ENCODE measurements at regions not wholly inside any gene's neighbourhood (a gene's known extent, or its start where the extent isn't known, plus 50 kb on each side); places are given as distances from the start of the nearest gene placed in this dataset.

DNA sequence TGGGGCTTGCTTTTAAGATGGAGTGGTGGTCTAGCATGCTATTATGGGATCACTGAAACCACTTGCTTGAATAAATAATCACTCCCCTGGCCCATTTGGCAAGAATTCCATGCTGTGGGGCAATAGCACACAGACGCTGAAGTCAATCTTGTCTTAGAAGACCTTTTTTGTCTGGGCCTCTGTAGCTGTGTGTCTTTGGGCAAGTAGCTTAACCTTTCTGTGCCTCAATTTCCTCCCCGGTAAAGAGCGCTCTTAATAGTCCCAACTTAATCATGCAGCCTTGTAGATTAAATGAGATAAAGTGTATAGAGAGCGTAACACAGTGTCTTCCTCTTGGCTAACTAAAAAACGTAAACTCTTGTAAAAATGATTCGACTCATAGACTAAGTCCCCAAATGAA lies 125.4 kb upstream of the IGSF21 start:
- Mint-ChIP-seq H3K4me1 (ENCODE audit: low read depth in 2 of 2) (no peaks in the 10 kb centered on the region), H3K27me3 (peaks cover 11 to 16% of the 10 kb centered on the region in 2 donors), H3K9me3 (no peaks in the 10 kb centered on the region), H3K4me3 (no peak overlapping the region), H3K36me3 (no peaks in the 10 kb centered on the region), H3K27ac (no peak overlapping the region)
- DNase-seq (ENCODE audit: low spot score) (no peak), ATAC-seq (no peak)

DNA sequence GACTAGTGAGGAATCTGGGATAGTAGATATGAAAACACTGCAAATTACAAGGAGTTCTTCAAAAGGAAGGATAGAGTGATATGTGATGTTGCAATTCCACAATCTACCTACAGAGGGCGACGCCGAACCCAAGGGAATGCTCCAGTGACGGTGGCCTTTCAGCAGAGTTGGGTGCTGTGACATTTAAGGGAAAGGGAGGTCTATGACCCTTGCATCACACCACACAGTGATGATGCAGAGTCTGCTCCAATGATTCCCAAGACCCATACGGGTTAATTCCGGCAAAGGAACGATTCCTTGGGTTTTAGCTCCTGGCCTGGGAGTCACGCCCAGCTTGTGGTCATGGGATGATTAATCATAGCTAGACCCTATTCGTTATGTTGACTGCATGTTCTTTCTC lies 123.0 kb upstream of the IGSF21 start:
- no peaks in the 10 kb centered on the region for H3K9me3 Mint-ChIP-seq

DNA sequence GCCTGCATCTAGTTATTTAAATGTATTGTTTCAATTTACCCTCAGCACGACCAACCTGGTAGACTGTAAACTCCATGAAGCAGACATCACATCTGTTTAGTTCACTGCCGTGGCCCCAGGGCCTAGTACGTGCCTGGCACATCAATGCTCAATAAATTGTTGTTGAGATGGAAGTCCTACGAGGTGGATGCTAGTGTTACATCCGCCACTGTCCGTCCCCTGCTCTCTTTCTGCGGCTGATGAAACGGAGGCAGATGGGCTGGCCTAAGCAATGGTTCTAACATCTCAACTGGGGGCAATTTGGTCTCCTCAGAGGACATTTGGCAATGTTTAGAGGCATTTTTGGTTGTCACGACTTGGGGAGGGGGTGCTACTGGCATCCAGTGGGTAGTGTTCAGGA lies 121.4 kb upstream of the IGSF21 start:
- DNase-seq (ENCODE audit: low spot score) = no peak
- Mint-ChIP-seq H3K27ac (no peak overlapping the region), H3K27me3 (peaks cover 6 to 16% of the 10 kb centered on the region in 2 donors), H3K36me3 (no peaks in the 10 kb centered on the region), H3K9me3 (no peaks in the 10 kb centered on the region), H3K4me3 (no peak overlapping the region), H3K4me1 (ENCODE audit: low read depth in 2 of 2) (no peaks in the 10 kb centered on the region)
- ATAC-seq = no peak

More for the DNA sequence above, 123.0 kb upstream of the IGSF21 start:
- Mint-ChIP-seq H3K27me3 (peaks cover 13 to 16% of the 10 kb centered on the region in 2 donors), H3K36me3 (no peaks in the 10 kb centered on the region), H3K27ac (no peak overlapping the region), H3K4me1 (ENCODE audit: low read depth in 2 of 2) (no peaks in the 10 kb centered on the region), H3K4me3 (no peak overlapping the region)
- no peak for DNase-seq (ENCODE audit: low spot score)
- ATAC-seq = no peak

DNA sequence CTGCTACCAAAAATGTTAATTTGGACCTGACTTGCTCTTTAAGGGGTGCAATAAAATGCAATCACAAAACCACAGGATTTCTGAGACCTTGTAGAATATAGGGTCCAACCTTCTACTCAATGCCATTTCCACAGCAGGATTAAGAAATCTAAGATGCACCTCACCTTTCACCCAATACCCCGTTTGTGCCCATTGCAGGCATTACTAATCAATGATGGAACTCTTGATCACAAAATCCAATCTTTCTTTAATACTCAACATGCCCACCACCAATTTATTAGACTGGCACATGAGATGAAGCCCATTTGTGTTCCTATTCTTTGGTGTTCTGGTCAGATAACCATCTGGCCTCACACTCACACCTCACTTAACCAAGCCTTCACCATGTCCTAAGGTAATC lies 117.2 kb upstream of the IGSF21 start:
- ATAC-seq (no peak), DNase-seq (ENCODE audit: low spot score) (no peak)
- Mint-ChIP-seq H3K27me3 (peaks cover 6 to 12% of the 10 kb centered on the region in 2 donors), H3K9me3 (no peaks in the 10 kb centered on the region), H3K36me3 (no peaks in the 10 kb centered on the region), H3K4me3 (no peak overlapping the region), H3K4me1 (ENCODE audit: low read depth in 2 of 2) (no peaks in the 10 kb centered on the region), H3K27ac (no peak overlapping the region)

DNA sequence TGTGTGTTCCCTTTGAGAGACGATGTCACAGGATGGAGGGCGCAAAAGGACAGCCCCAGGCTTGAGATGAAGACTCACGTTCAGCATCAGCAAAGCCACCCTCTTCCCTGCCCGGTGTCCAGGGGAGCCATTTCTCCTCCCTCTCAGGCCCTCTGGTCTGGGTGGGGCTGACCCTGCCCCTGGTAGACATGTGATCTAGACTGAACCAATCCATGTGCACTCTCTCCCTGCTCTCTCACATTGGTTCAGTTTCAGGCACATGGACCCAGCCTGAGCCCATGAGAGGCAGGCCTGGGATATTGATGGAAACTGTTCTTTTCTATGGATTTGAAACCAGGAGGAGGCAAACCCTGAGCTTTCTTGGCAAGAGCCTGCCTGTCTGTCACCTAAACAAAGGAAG lies 115.6 kb upstream of the IGSF21 start:
- Mint-ChIP-seq H3K4me1 (ENCODE audit: low read depth in 2 of 2) (no peaks in the 10 kb centered on the region), H3K9me3 (no peaks in the 10 kb centered on the region), H3K27me3 (peaks cover 13 to 20% of the 10 kb centered on the region in 2 donors), H3K4me3 (no peak overlapping the region), H3K36me3 (no peaks in the 10 kb centered on the region), H3K27ac (no peak overlapping the region)
- ATAC-seq = no peak
- DNase-seq (ENCODE audit: low spot score) = no peak

DNA sequence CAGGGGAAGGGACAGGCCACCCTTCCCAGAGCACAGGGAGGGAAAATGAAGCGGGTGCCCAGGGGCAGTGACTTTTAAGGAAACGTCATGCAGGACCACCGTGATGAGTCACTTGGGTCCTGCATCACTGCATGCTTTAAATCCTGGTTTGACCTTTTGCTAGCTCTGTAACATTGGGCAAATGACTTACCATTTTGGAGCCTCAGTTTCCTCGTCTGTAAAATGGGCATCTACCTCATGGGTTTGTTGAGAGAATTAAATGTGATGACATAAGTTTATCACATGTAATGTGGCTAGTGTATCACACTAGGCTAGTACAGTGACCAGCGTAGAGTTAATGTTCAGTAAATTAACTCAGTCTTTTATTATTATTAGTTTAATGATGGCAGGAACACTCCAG lies 114.8 kb upstream of the IGSF21 start:
- Mint-ChIP-seq H3K9me3 (no peaks in the 10 kb centered on the region), H3K27ac (no peak overlapping the region), H3K4me3 (no peak overlapping the region), H3K27me3 (peaks cover 13 to 18% of the 10 kb centered on the region in 2 donors), H3K36me3 (no peaks in the 10 kb centered on the region), H3K4me1 (ENCODE audit: low read depth in 2 of 2) (no peaks in the 10 kb centered on the region)
- no peak for ATAC-seq
- DNase-seq (ENCODE audit: low spot score) = no peak

DNA sequence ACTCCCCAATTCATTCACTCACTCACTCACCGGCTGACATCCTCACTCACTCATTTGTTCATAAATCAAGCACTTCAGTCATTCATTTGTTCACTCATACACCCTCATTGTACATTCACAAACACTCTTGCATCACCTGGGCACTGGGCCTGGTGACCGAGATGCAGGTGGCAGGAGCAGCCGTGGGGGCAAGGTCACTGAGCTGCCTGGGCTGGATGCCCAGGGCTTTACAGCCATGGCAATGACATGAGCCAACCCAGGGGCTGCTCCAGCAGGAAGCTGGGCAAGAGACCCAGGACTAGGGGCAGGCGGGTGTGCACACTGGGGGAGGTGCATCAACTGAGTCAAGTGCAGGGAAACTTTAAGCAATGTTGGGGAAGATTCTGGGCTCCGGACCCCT lies 113.6 kb upstream of the IGSF21 start:
- DNase-seq (ENCODE audit: low spot score) = no peak
- Mint-ChIP-seq H3K9me3 (no peaks in the 10 kb centered on the region), H3K4me3 (no peak overlapping the region), H3K27ac (no peak overlapping the region), H3K36me3 (no peaks in the 10 kb centered on the region), H3K4me1 (ENCODE audit: low read depth in 2 of 2) (no peaks in the 10 kb centered on the region), H3K27me3 (peaks cover 13 to 14% of the 10 kb centered on the region in 2 donors)
- ATAC-seq = no peak

DNA sequence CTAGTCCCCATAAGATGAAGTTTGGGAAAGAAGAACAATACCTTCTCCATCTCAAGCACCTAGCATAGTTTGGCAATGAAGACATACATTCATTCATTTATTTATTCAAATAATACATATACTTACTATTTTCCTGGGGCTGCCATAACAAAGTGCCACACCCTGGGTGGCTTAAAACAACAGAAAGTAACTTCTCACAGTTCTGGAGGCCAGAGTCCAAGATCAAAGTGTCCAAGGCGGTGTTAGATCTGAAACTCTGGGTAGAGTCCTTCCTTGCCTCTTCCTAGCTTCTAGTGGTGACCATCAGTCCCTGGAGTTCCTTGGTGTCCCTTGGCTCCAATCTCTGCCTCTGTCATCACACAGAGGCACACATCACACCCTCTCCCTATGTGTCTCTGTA lies 112.1 kb upstream of the IGSF21 start:
- DNase-seq (ENCODE audit: low spot score) (no peak), ATAC-seq (no peak)
- Mint-ChIP-seq H3K27me3 (peaks cover 7 to 13% of the 10 kb centered on the region in 2 donors), H3K36me3 (no peaks in the 10 kb centered on the region), H3K4me3 (no peak overlapping the region), H3K4me1 (ENCODE audit: low read depth in 2 of 2) (no peaks in the 10 kb centered on the region), H3K9me3 (no peaks in the 10 kb centered on the region), H3K27ac (no peak overlapping the region)

DNA sequence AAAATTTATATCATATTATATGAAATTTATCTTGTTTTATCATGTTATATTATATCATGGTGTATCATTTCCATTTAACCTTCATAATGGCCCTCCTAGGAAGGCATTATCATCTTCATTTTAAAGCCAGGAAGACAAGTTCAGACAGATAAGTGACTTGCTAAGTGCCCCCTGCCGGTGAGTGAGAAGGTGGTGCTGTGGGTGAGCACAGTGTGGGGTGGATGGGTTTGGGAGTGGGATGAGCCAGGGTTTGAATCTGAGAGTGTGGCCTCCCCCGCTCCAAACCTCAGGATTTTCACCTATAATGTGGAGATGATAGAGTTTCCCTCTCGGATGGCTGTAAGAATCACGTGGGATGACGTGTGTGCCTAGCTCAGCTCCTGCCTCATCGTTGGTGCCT lies 108.7 kb upstream of the IGSF21 start:
- no peaks in the 10 kb centered on the region for H3K4me1 Mint-ChIP-seq (ENCODE audit: low read depth in 2 of 2)
- H3K9me3 Mint-ChIP-seq = no peaks in the 10 kb centered on the region
- no peak overlapping the region for H3K4me3 Mint-ChIP-seq
- ATAC-seq = no peak
- H3K27me3 Mint-ChIP-seq = peaks cover 15 to 21% of the 10 kb centered on the region in 2 donors
- H3K27ac Mint-ChIP-seq = no peak overlapping the region
- DNase-seq (ENCODE audit: low spot score) = no peak
- H3K36me3 Mint-ChIP-seq = no peaks in the 10 kb centered on the region

DNA sequence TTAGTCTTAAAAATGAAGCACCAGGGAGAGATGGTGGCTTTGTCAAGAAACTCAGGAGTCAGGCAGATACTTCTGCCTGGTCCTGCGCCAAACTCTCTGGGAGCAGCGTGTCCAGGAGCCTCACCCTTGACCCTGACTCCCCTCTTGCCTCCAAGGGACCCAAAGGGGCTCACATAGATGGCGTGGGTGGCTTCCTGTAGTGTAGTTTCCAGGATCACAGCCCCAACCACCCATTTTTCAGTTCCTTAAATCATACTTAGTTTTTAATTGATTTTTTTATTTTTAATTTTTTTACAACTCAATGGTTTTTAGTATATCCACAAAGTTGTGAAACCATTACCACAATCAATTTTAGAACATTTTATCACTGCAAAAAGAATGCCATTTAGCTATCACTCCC lies 107.7 kb upstream of the IGSF21 start:
- DNase-seq (ENCODE audit: low spot score) (no peak), ATAC-seq (no peak)
- Mint-ChIP-seq H3K9me3 (no peaks in the 10 kb centered on the region), H3K36me3 (no peaks in the 10 kb centered on the region), H3K4me1 (ENCODE audit: low read depth in 2 of 2) (no peaks in the 10 kb centered on the region), H3K27ac (no peak overlapping the region), H3K4me3 (no peak overlapping the region), H3K27me3 (peaks cover 15 to 19% of the 10 kb centered on the region in 2 donors)

DNA sequence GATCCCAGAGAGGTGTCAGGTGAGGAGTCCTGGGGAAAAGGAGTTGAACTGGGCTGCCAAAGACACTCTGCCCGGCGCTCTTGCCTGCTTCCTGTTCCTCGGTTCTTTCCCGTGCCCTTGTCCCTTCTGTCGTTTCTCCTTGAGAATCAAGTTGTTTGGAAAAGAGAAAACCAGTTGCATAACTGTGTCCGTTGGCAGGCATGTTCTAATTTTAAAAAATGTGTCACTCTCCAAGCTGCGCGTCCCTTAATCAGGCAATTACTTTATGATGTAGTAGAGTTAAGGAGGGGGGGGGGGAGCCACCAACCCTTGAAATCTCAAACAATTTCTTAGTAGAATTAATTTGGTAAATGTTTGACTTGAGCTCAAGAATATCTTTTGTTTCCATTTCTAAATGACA lies 105.9 kb upstream of the IGSF21 start:
- no peak overlapping the region for H3K4me3 Mint-ChIP-seq
- no peaks in the 10 kb centered on the region for H3K36me3 Mint-ChIP-seq
- DNase-seq (ENCODE audit: low spot score) (no peak), ATAC-seq (no peak)
- H3K4me1 Mint-ChIP-seq (ENCODE audit: low read depth in 2 of 2) = no peaks in the 10 kb centered on the region
- H3K9me3 Mint-ChIP-seq = no peaks in the 10 kb centered on the region
- H3K27me3 Mint-ChIP-seq = peaks cover 8 to 11% of the 10 kb centered on the region in 2 donors
- H3K27ac Mint-ChIP-seq = no peak overlapping the region

DNA sequence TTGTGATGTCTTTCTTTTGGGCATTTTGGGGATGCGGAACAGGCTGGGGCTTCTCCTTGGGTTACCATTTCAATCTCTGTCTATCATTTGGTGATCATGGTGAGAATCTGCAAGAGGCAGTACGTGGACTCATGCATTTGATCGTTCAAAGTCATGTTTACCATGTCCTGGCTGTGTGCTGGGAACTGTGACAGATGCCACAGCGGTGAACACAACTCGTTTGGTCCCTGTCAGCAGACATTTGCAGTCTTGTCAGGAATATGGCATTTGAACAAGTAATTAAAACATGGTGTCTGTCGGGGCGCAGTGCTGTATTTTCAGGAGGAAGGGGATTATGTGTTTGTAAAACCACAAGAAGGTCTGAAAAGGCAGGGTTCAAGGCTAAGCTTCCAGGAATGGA lies 103.3 kb upstream of the IGSF21 start:
- no peaks in the 10 kb centered on the region for H3K4me1 Mint-ChIP-seq (ENCODE audit: low read depth in 2 of 2)
- no peak for ATAC-seq
- H3K9me3 Mint-ChIP-seq = no peaks in the 10 kb centered on the region
- H3K4me3 Mint-ChIP-seq = no peak overlapping the region
- no peak overlapping the region for H3K27ac Mint-ChIP-seq
- DNase-seq (ENCODE audit: low spot score) = no peak
- H3K27me3 Mint-ChIP-seq = peaks cover 16 to 22% of the 10 kb centered on the region in 2 donors
- H3K36me3 Mint-ChIP-seq = no peaks in the 10 kb centered on the region

DNA sequence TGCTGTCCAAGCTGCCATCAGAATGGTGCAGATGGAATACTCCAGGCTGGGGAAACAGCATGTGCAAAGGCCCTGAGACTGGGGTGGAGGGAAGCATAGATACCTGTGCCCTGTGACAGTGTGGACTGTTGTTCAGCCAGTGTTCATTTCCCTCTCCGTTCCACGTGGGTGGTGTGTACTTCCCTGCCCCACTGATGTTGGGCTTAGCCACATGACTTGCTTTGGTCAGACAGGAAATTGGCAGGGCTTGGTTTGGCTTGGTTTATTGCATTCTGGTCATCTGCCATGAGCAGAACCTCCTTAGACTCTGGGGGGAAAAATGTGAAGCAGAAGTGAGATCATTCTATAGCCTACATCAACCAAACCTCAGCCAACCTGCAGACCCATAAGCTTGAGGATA lies 102.4 kb upstream of the IGSF21 start:
- ATAC-seq (peak in 1 of 2 donors; percentile 15), DNase-seq (ENCODE audit: low spot score) (no peak)
- Mint-ChIP-seq H3K27me3 (peaks cover 16 to 22% of the 10 kb centered on the region in 2 donors), H3K27ac (no peak overlapping the region), H3K4me3 (no peak overlapping the region), H3K4me1 (ENCODE audit: low read depth in 2 of 2) (no peaks in the 10 kb centered on the region), H3K9me3 (no peaks in the 10 kb centered on the region), H3K36me3 (no peaks in the 10 kb centered on the region)

DNA sequence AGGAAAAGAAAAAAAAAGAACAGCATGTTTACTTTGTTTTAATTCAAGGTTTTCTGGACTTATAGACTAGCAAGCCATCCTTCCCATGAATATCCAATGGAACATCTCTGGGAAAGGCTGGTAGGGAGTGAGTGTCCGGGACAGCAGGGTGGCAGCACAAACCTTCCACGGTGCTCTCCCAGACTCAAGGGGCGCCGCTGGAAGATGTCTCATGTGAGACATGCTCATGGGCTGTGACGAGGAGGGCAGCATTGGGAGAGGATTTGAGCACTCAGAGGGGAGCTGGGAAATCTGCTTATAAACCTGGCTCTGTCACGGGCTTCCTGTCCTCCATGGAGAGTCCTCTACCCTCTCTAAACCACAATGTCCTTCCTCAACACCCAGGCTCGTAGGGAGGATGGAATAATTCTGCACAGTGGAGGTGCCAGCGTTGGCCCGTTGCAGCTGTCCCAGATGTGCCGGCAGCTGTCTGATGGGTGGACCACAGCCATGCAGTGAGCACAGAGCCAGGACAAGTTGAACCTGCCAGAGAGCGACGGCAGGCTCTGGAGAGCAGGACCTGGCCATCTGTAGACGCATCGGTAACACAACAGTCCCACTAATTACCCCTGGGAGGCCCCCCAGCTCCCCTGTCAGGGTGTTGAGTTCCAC lies 100.1 kb upstream of the IGSF21 start:
- ATAC-seq = no peak
- Mint-ChIP-seq H3K27me3 (peaks cover 15 to 22% of the 10 kb centered on the region in 2 donors), H3K27ac (no peak overlapping the region), H3K4me3 (no peak overlapping the region), H3K4me1 (ENCODE audit: low read depth in 2 of 2) (no peaks in the 10 kb centered on the region), H3K9me3 (no peaks in the 10 kb centered on the region), H3K36me3 (no peaks in the 10 kb centered on the region)
- DNase-seq (ENCODE audit: low spot score) = no peak

DNA sequence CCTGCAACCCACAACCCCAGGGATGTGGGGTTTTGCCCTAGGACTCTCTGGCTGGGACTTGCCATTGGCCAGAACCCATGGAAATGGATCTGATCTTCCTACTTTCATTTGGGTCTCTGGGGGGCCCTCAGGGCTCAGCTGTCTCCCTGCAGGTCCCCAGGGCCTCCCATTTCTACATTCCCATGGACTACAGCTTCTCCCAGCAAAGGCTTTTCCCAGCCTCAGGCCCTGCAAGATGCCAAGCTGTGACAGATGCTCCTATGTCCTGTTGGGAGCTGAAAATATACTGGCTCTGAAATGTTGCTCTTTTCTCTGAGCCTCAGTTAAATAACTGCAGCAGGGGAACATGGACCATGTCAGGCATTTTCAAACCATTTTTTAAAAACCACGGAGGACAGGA lies 99.5 kb upstream of the IGSF21 start:
- Mint-ChIP-seq H3K27me3 (peaks cover 14 to 20% of the 10 kb centered on the region in 2 donors), H3K4me3 (no peak overlapping the region), H3K36me3 (no peaks in the 10 kb centered on the region), H3K4me1 (ENCODE audit: low read depth in 2 of 2) (no peaks in the 10 kb centered on the region), H3K27ac (no peak overlapping the region), H3K9me3 (no peaks in the 10 kb centered on the region)
- ATAC-seq = no peak
- no peak for DNase-seq (ENCODE audit: low spot score)

Data from natural killer cell treated with Interleukin-12 subunit alpha and Interleukin-12 subunit beta and Interleukin-15 and Interleukin-18, amount 100 ng/mL, for 72 hours (primary cell).